GM12878 (cell line): ENCODE measurements at regions not wholly inside any gene's neighbourhood (a gene's known extent, or its start where the extent isn't known, plus 50 kb on each side); places are given as distances from the start of the nearest gene placed in this dataset.

Source experiments
- ATAC-seq: fragments of 200-7000 bp; cut with Tn5 transposase; 3 replicates; pipeline ENCODE4 v1.9.1; 2020; ENCODE audit warnings: mild to moderate bottlenecking, moderate library complexity
- BruUV-seq: library from RNA; stranded (reverse); fragments of 400-500 nt; replicated peaks from 2 replicates; lab custom pipeline; 2021; lab: Mats Ljungman, UMichigan
- CTCF ChIA-PET: fragments of 300-600 bp; sonication (Branson Sonifier 250); formaldehyde crosslinking; extraction: SDS; loops from one replicate; lab custom pipeline; 2021; ENCODE audit warnings: inconsistent platforms; lab: Yijun Ruan, JAX
- POLR2A ChIA-PET: fragments of 350-600 bp; formaldehyde crosslinking; extraction: SDS; loops from one replicate; lab custom pipeline; 2021; ENCODE audit warnings: inconsistent platforms; lab: Charles Lee
- RAD21 ChIA-PET: fragments of 300-600 bp; sonication (Branson Sonifier 250); formaldehyde crosslinking; loops from one replicate; lab custom pipeline; 2023; ENCODE audit warnings: antibody characterized with exemption; ENCODE audit not compliant: unreplicated experiment; lab: Charles Lee
- SMC1A ChIA-PET: fragments of 300-600 bp; sonication (Branson Sonifier 250); formaldehyde crosslinking; loops from one replicate; lab custom pipeline; 2023; ENCODE audit not compliant: unreplicated experiment, uncharacterized antibody; lab: Charles Lee
- DNase-seq: peaks from one replicate; pipeline ENCODE4 v3.0.0-alpha.2; 2011; ENCODE audit warnings: low read depth, low spot score
- FAIRE-seq: peaks from 3 replicates; lab custom pipeline; 2011; peaks lifted over from hg19 to GRCh38; lab: Jason Lieb, UNC
- H2AFZ ChIP-seq: 2 replicates; pipeline ENCODE4 v1.6.0; 2011; ENCODE audit warnings: low read depth, low read length, control low read depth; ENCODE audit not compliant: control insufficient read depth
- H3K27ac ChIP-seq: 2 replicates; pipeline ENCODE4 v1.5.1; 2011; ENCODE audit warnings: control low read depth; ENCODE audit not compliant: control insufficient read depth, insufficient read depth
- H3K27me3 ChIP-seq, 2 experiments: replicated peaks in 1 of 2; 2 replicates each; pipeline versions ENCODE4 v1.6.0 to v1.6.1; 2011; ENCODE audit warnings: low read length in 1 of 2; ENCODE audit not compliant: control insufficient read depth in 2 of 2, insufficient read depth in 2 of 2
- H3K36me3 ChIP-seq, 2 experiments: 2 replicates each; pipeline ENCODE4 v1.5.1; 2011; ENCODE audit warnings: low read length in 1 of 2; ENCODE audit not compliant: control insufficient read depth in 2 of 2, insufficient read depth in 2 of 2
- H3K4me1 ChIP-seq: 2 replicates; pipeline ENCODE4 v1.6.1; 2011; ENCODE audit warnings: mild to moderate bottlenecking, low read length, moderate library complexity, mixed read lengths; ENCODE audit not compliant: control insufficient read depth, insufficient read depth
- H3K4me2 ChIP-seq: 2 replicates; pipeline ENCODE4 v1.6.0; 2011; ENCODE audit warnings: control low read depth; ENCODE audit not compliant: control insufficient read depth, insufficient read depth
- H3K4me3 ChIP-seq: fragments of 200-600 bp; sonication (generic); 2 replicates; pipeline ENCODE4 v1.5.1; 2016
- H3K79me2 ChIP-seq: 2 replicates; pipeline ENCODE4 v1.6.0; 2011; ENCODE audit warnings: low read length; ENCODE audit not compliant: control insufficient read depth, insufficient read depth
- H3K9ac ChIP-seq: 2 replicates; pipeline ENCODE4 v1.8.0; 2011; ENCODE audit warnings: low read length, control low read depth, mixed read lengths; ENCODE audit not compliant: control insufficient read depth, insufficient read depth
- H3K9me3 ChIP-seq: replicated peaks from 3 replicates; pipeline ENCODE4 v1.5.1; 2011; ENCODE audit warnings: mild to moderate bottlenecking, low read length; ENCODE audit not compliant: control insufficient read depth, insufficient read depth
- H4K20me1 ChIP-seq: 2 replicates; pipeline ENCODE4 v1.6.0; 2011; ENCODE audit not compliant: control insufficient read depth, insufficient read depth
- BMI1 ChIP-seq: fragments of 450-650 bp; IDR thresholded peaks from 2 replicates; pipeline ENCODE4 v1.6.1; 2016; ENCODE audit warnings: mild to moderate bottlenecking, moderate library complexity, borderline replicate concordance
- JUND ChIP-seq: IDR thresholded peaks from 2 replicates; pipeline ENCODE4 v1.6.1; 2012; ENCODE audit warnings: low read depth, mild to moderate bottlenecking, low read length, improper control_type of control experiment, moderate library complexity
- KAT2A ChIP-seq: conservative IDR thresholded peaks from 2 replicates; pipeline ENCODE4 v1.6.1; 2011; ENCODE audit warnings: low read depth, low read length; ENCODE audit not compliant: control insufficient read depth
- NBN ChIP-seq: fragments of 450-650 bp; IDR thresholded peaks from 2 replicates; pipeline ENCODE4 v1.6.1; 2016
- NFIC ChIP-seq: IDR thresholded peaks from 2 replicates; pipeline ENCODE4 v1.6.1; 2012; ENCODE audit warnings: low read depth, mild to moderate bottlenecking, inconsistent platforms, low read length, moderate library complexity
- PML ChIP-seq: IDR thresholded peaks from 2 replicates; pipeline ENCODE4 v1.6.1; 2012; ENCODE audit warnings: low read length, inconsistent platforms
- SIN3A ChIP-seq: IDR thresholded peaks from 2 replicates; pipeline ENCODE4 v1.6.1; 2012; ENCODE audit warnings: low read depth, low read length, improper control_type of control experiment
- SREBF1 ChIP-seq: IDR thresholded peaks from 2 replicates; pipeline ENCODE4 v1.6.1; 2012; ENCODE audit warnings: mild to moderate bottlenecking, low read length
- STAT1 ChIP-seq: fragments of 450-650 bp; conservative IDR thresholded peaks from 2 replicates; pipeline ENCODE4 v1.6.1; 2014; ENCODE audit warnings: antibody characterized with exemption, mild to moderate bottlenecking
- ZBED1 ChIP-seq: IDR thresholded peaks from 2 replicates; pipeline ENCODE4 v1.6.1; 2016; ENCODE audit warnings: borderline replicate concordance
- WGBS: methylation state at CpG from one replicate; pipeline ENCODE4 v1.1.6; 2016; ENCODE audit warnings: low lambda C conversion rate; ENCODE audit not compliant: insufficient replicate concordance, insufficient coverage; ENCODE audit errors: missing lambda C conversion rate; 5-methylcytosine and 5-hydroxymethylcytosine counted together
- in situ Hi-C: fragments of 300-500 bp; cut with MboI; formaldehyde crosslinking; loops from 9 replicates; pipeline ENCODE4 v1.14.3; 2018; ENCODE audit warnings: mixed read lengths
- intact Hi-C: fragments of 100-400 bp; cut with micrococcal nuclease; formaldehyde crosslinking; loops from one replicate; pipeline ENCODE4 v1.14.2; 2022; ENCODE audit not compliant: unreplicated experiment
- TF ChIP-seq, protein P1 (sequence below): fragments of 450-650 bp; IDR thresholded peaks from 2 replicates; pipeline ENCODE4 v1.6.1; 2018; ENCODE audit warnings: borderline replicate concordance, mild to moderate bottlenecking; ENCODE audit not compliant: partially characterized antibody
- TF ChIP-seq, protein P2 (sequence below): IDR thresholded peaks from 2 replicates; pipeline ENCODE4 v1.6.1; 2011; ENCODE audit warnings: mild to moderate bottlenecking, low read depth, low read length, moderate library complexity; ENCODE audit not compliant: insufficient replicate concordance
- TF ChIP-seq, protein P3 (sequence below): IDR thresholded peaks from 2 replicates; pipeline ENCODE4 v1.6.1; 2012; ENCODE audit warnings: low read depth, low read length, improper control_type of control experiment
- TF ChIP-seq, protein P4 (sequence below): IDR thresholded peaks from 2 replicates; pipeline ENCODE4 v1.6.1; 2011; ENCODE audit warnings: low read depth, mild to moderate bottlenecking, low read length, moderate library complexity, borderline replicate concordance; ENCODE audit errors: extremely low read depth
- TF ChIP-seq, protein P5 (sequence below): IDR thresholded peaks from 2 replicates; pipeline ENCODE4 v1.6.1; 2012; ENCODE audit warnings: improper control_type of control experiment, low read depth, low read length; ENCODE audit not compliant: insufficient replicate concordance

DNA sequence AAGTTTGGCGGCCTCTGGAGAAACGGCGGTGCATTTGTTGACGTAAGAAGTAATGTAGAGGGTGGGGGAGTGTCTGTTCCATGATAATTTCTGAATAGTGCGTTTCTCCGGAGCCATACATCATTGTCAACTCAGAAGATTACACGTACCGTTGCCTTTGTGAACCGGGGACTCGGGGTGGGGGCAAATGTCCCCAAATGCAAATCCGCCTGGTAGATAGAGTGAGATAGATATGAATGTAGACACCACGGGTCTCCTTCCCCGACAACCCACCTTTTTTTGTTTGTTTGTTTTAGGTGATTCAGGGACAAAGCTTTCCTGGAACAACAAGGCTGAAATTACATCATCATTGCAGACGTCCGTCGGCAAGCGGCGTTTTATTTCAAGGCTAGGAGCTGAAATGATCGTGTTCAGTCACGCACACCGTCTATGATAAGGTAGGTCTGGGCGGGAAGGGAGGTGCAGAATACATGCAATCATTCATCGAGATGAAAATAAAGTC is 96.0 kb upstream of the PPP2R3B start:
- no peaks in the 10 kb centered on the region for H3K79me2 ChIP-seq
- H3K36me3 ChIP-seq = no peaks in the 10 kb centered on the region
- no peaks in the 10 kb centered on the region for H4K20me1 ChIP-seq
- no peak overlapping the region for H2AFZ ChIP-seq
- 59% methylated on average over 23 of the region's 23 CpGs for WGBS
- peaks cover 1% of the 10 kb centered on the region; the same call in 1 of the 3 replicates for H3K9me3 ChIP-seq
- CTCF ChIA-PET = no interaction called here
- DNase-seq (no peak), ATAC-seq (no peak), FAIRE-seq (no peak)
- RAD21 ChIA-PET = no interaction called here
- no peaks in the 10 kb centered on the region for H3K4me1 ChIP-seq
- SMC1A ChIA-PET = no interaction called here
- intact Hi-C loops (no loop called here), in situ Hi-C loops (no loop called here)
- no TSS peak for BruUV-seq
- H3K4me3 ChIP-seq = no peak overlapping the region
- no peak overlapping the region for H3K27ac ChIP-seq
- H3K9ac ChIP-seq = no peak overlapping the region
- no peaks in the 10 kb centered on the region for H3K27me3 ChIP-seq
- H3K4me2 ChIP-seq = no peak overlapping the region
- POLR2A ChIA-PET = no interaction called here
- TF ChIP-seq PML = no peak
- TF ChIP-seq NBN = no peak
- no peak for TF ChIP-seq KAT2A
- TF ChIP-seq STAT1 = no peak
- TF ChIP-seq, protein P1, sequence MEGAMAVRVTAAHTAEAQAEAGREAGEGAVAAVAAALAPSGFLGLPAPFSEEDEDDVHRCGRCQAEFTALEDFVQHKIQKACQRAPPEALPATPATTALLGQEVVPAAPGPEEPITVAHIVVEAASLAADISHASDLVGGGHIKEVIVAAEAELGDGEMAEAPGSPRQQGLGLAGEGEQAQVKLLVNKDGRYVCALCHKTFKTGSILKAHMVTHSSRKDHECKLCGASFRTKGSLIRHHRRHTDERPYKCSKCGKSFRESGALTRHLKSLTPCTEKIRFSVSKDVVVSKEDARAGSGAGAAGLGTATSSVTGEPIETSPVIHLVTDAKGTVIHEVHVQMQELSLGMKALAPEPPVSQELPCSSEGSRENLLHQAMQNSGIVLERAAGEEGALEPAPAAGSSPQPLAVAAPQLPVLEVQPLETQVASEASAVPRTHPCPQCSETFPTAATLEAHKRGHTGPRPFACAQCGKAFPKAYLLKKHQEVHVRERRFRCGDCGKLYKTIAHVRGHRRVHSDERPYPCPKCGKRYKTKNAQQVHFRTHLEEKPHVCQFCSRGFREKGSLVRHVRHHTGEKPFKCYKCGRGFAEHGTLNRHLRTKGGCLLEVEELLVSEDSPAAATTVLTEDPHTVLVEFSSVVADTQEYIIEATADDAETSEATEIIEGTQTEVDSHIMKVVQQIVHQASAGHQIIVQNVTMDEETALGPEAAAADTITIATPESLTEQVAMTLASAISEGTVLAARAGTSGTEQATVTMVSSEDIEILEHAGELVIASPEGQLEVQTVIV = no peak
- TF ChIP-seq JUND = no peak
- TF ChIP-seq SIN3A = no peak
- TF ChIP-seq ZBED1 = no peak
- TF ChIP-seq, protein P2, sequence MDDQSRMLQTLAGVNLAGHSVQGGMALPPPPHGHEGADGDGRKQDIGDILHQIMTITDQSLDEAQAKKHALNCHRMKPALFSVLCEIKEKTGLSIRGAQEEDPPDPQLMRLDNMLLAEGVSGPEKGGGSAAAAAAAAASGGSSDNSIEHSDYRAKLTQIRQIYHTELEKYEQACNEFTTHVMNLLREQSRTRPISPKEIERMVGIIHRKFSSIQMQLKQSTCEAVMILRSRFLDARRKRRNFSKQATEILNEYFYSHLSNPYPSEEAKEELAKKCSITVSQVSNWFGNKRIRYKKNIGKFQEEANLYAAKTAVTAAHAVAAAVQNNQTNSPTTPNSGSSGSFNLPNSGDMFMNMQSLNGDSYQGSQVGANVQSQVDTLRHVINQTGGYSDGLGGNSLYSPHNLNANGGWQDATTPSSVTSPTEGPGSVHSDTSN = no peak
- TF ChIP-seq, protein P3, sequence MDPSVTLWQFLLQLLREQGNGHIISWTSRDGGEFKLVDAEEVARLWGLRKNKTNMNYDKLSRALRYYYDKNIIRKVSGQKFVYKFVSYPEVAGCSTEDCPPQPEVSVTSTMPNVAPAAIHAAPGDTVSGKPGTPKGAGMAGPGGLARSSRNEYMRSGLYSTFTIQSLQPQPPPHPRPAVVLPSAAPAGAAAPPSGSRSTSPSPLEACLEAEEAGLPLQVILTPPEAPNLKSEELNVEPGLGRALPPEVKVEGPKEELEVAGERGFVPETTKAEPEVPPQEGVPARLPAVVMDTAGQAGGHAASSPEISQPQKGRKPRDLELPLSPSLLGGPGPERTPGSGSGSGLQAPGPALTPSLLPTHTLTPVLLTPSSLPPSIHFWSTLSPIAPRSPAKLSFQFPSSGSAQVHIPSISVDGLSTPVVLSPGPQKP = no peak
- TF ChIP-seq, protein P4, sequence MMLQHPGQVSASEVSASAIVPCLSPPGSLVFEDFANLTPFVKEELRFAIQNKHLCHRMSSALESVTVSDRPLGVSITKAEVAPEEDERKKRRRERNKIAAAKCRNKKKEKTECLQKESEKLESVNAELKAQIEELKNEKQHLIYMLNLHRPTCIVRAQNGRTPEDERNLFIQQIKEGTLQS = no peak
- TF ChIP-seq, protein P5, sequence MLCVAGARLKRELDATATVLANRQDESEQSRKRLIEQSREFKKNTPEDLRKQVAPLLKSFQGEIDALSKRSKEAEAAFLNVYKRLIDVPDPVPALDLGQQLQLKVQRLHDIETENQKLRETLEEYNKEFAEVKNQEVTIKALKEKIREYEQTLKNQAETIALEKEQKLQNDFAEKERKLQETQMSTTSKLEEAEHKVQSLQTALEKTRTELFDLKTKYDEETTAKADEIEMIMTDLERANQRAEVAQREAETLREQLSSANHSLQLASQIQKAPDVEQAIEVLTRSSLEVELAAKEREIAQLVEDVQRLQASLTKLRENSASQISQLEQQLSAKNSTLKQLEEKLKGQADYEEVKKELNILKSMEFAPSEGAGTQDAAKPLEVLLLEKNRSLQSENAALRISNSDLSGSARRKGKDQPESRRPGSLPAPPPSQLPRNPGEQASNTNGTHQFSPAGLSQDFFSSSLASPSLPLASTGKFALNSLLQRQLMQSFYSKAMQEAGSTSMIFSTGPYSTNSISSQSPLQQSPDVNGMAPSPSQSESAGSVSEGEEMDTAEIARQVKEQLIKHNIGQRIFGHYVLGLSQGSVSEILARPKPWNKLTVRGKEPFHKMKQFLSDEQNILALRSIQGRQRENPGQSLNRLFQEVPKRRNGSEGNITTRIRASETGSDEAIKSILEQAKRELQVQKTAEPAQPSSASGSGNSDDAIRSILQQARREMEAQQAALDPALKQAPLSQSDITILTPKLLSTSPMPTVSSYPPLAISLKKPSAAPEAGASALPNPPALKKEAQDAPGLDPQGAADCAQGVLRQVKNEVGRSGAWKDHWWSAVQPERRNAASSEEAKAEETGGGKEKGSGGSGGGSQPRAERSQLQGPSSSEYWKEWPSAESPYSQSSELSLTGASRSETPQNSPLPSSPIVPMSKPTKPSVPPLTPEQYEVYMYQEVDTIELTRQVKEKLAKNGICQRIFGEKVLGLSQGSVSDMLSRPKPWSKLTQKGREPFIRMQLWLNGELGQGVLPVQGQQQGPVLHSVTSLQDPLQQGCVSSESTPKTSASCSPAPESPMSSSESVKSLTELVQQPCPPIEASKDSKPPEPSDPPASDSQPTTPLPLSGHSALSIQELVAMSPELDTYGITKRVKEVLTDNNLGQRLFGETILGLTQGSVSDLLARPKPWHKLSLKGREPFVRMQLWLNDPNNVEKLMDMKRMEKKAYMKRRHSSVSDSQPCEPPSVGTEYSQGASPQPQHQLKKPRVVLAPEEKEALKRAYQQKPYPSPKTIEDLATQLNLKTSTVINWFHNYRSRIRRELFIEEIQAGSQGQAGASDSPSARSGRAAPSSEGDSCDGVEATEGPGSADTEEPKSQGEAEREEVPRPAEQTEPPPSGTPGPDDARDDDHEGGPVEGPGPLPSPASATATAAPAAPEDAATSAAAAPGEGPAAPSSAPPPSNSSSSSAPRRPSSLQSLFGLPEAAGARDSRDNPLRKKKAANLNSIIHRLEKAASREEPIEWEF = no peak
- no peak for TF ChIP-seq BMI1
- no peak for TF ChIP-seq NFIC
- no peak for TF ChIP-seq SREBF1
